WTC11 (cell line): ENCODE measurements at regions not wholly inside any gene's neighbourhood (a gene's known extent, or its start where the extent isn't known, plus 50 kb on each side); places are given as distances from the start of the nearest gene placed in this dataset.

Experiments used
- ATAC-seq: fragments of 200-7000 bp; cut with Tn5 transposase; 2 replicates; pipeline ENCODE4 v1.10.0; 2021; ENCODE audit warnings: mild to moderate bottlenecking, moderate library complexity
- CTCF ChIA-PET: fragments of 300-600 bp; sonication (Branson Sonifier 250); formaldehyde crosslinking; loops from one replicate; lab custom pipeline; 2021; ENCODE audit warnings: antibody characterized with exemption; lab: Charles Lee
- POLR2A ChIA-PET: fragments of 350-600 bp; sonication (Branson Sonifier 250); formaldehyde crosslinking; loops from one replicate; lab custom pipeline; 2021; ENCODE audit warnings: antibody characterized with exemption; lab: Charles Lee
- DNase-seq: peaks from one replicate; pipeline ENCODE4 v3.0.0; 2021; ENCODE audit warnings: low spot score
- H3K27ac Mint-ChIP-seq: 2 replicates; pipeline ENCODE4 v1.8.0; 2021; ENCODE audit warnings: mixed read lengths
- H3K27me3 Mint-ChIP-seq: 2 replicates; pipeline ENCODE4 v1.8.0; 2021; ENCODE audit warnings: low read depth, mild to moderate bottlenecking, moderate library complexity, mixed read lengths
- H3K36me3 Mint-ChIP-seq: 2 replicates; pipeline ENCODE4 v1.8.0; 2021; ENCODE audit warnings: mixed read lengths
- H3K4me1 Mint-ChIP-seq: 2 replicates; pipeline ENCODE4 v1.8.0; 2022; ENCODE audit warnings: mixed read lengths
- H3K4me3 Mint-ChIP-seq: 2 replicates; pipeline ENCODE4 v1.8.0; 2021; ENCODE audit warnings: mild to moderate bottlenecking, moderate library complexity, mixed read lengths
- H3K9me3 Mint-ChIP-seq: 2 replicates; pipeline ENCODE4 v1.8.0; 2021; ENCODE audit warnings: mixed read lengths
- ATF1 ChIP-seq: sonication (generic); formaldehyde crosslinking; IDR thresholded peaks from 2 replicates; pipeline ENCODE4 v1.8.1; 2023; ENCODE audit warnings: mild to moderate bottlenecking, moderate library complexity, missing genetic modification reagents
- E2F5 ChIP-seq: sonication (generic); formaldehyde crosslinking; IDR thresholded peaks from 2 replicates; pipeline ENCODE4 v1.8.1; 2022; ENCODE audit warnings: mild to moderate bottlenecking, moderate library complexity, missing genetic modification reagents
- ESRRA ChIP-seq: sonication (generic); formaldehyde crosslinking; IDR thresholded peaks from 2 replicates; pipeline ENCODE4 v1.8.1; 2022; ENCODE audit warnings: mild to moderate bottlenecking, missing genetic modification reagents, borderline replicate concordance
- FOXK1 ChIP-seq: sonication (generic); formaldehyde crosslinking; IDR thresholded peaks from 2 replicates; pipeline ENCODE4 v1.8.0; 2022; ENCODE audit warnings: mild to moderate bottlenecking, moderate library complexity, missing genetic modification reagents
- HMGXB4 ChIP-seq: sonication (generic); formaldehyde crosslinking; IDR thresholded peaks from 2 replicates; pipeline ENCODE4 v1.8.1; 2023; ENCODE audit warnings: mild to moderate bottlenecking, moderate library complexity, missing genetic modification reagents
- KAT7 ChIP-seq: sonication (generic); formaldehyde crosslinking; IDR thresholded peaks from 2 replicates; pipeline ENCODE4 v1.8.1; 2023; ENCODE audit warnings: missing genetic modification reagents, mild to moderate bottlenecking, borderline replicate concordance
- MYBL2 ChIP-seq: sonication (generic); formaldehyde crosslinking; IDR thresholded peaks from 2 replicates; pipeline ENCODE4 v1.8.1; 2023; ENCODE audit warnings: mild to moderate bottlenecking, moderate library complexity, missing genetic modification reagents
- NR1H2 ChIP-seq: sonication (generic); formaldehyde crosslinking; IDR thresholded peaks from 2 replicates; pipeline ENCODE4 v1.9.0; 2021; ENCODE audit warnings: mild to moderate bottlenecking, moderate library complexity, missing genetic modification reagents
- NR3C1 ChIP-seq: sonication (generic); formaldehyde crosslinking; conservative IDR thresholded peaks from 2 replicates; pipeline ENCODE4 v1.8.1; 2023; ENCODE audit warnings: low read depth, mild to moderate bottlenecking, missing genetic modification reagents
- PREB ChIP-seq: sonication (generic); formaldehyde crosslinking; IDR thresholded peaks from 2 replicates; pipeline ENCODE4 v1.8.1; 2022; ENCODE audit warnings: mild to moderate bottlenecking, missing genetic modification reagents, moderate library complexity, borderline replicate concordance
- SMAD4 ChIP-seq: sonication (generic); formaldehyde crosslinking; IDR thresholded peaks from 2 replicates; pipeline ENCODE4 v1.8.0; 2022; ENCODE audit warnings: mild to moderate bottlenecking, missing genetic modification reagents
- SOX15 ChIP-seq: fragments of 250-450 bp; sonication (Bioruptor Pico); IDR thresholded peaks from 2 replicates; pipeline ENCODE4 v1.9.0; 2021; ENCODE audit warnings: mild to moderate bottlenecking
- USF2 ChIP-seq: sonication (generic); formaldehyde crosslinking; IDR thresholded peaks from 2 replicates; pipeline ENCODE4 v1.8.1; 2023; ENCODE audit warnings: mild to moderate bottlenecking, missing genetic modification reagents, moderate library complexity
- ZBTB21 ChIP-seq: sonication (generic); formaldehyde crosslinking; IDR thresholded peaks from 2 replicates; pipeline ENCODE4 v1.8.1; 2023; ENCODE audit warnings: mild to moderate bottlenecking, missing genetic modification reagents, borderline replicate concordance
- ZMAT4 ChIP-seq: fragments of 250-450 bp; sonication (Bioruptor Pico); IDR thresholded peaks from 2 replicates; pipeline ENCODE4 v1.9.0; 2021; ENCODE audit warnings: mild to moderate bottlenecking
- ZNF396 ChIP-seq: fragments of 250-450 bp; sonication (Bioruptor Pico); IDR thresholded peaks from 2 replicates; pipeline ENCODE4 v1.8.0; 2021; ENCODE audit warnings: mild to moderate bottlenecking, moderate library complexity, borderline replicate concordance
- ZNF416 ChIP-seq: fragments of 250-450 bp; sonication (Bioruptor Pico); IDR thresholded peaks from 2 replicates; pipeline ENCODE4 v1.9.0; 2021; ENCODE audit warnings: mild to moderate bottlenecking, inconsistent platforms
- ZNF671 ChIP-seq: fragments of 250-450 bp; sonication (Bioruptor Pico); IDR thresholded peaks from 2 replicates; pipeline ENCODE4 v1.8.0; 2021; ENCODE audit warnings: mild to moderate bottlenecking
- TF ChIP-seq, protein P1 (sequence below): sonication (generic); formaldehyde crosslinking; IDR thresholded peaks from 2 replicates; pipeline ENCODE4 v1.8.1; 2023; ENCODE audit warnings: mild to moderate bottlenecking, missing genetic modification reagents
- TF ChIP-seq, protein P2 (sequence below): fragments of 250-450 bp; sonication (Bioruptor Pico); IDR thresholded peaks from 2 replicates; pipeline ENCODE4 v1.8.0; 2021; ENCODE audit warnings: mild to moderate bottlenecking

- H3K4me3 Mint-ChIP-seq, result no peak overlapping the region
- H3K27me3 Mint-ChIP-seq, result peaks cover 97% of the 10 kb centered on the region
- peaks cover 20% of the 10 kb centered on the region for H3K4me1 Mint-ChIP-seq
- TF ChIP-seq PREB (no peak), ZMAT4 (CRISPR knock-in tag) (no peak), ZNF671 (no peak), NR1H2 (CRISPR knock-in tag) (no peak), MYBL2 (CRISPR knock-in tag) (no peak), ZBTB21 (CRISPR knock-in tag) (no peak), ATF1 (CRISPR knock-in tag) (no peak), SOX15 (CRISPR knock-in tag) (no peak), HMGXB4 (CRISPR knock-in tag) (no peak), NR3C1 (CRISPR knock-in tag) (no peak), ZNF396 (CRISPR knock-in tag) (no peak), KAT7 (no peak), ZNF416 (CRISPR knock-in tag) (no peak), USF2 (CRISPR knock-in tag) (no peak), SMAD4 (CRISPR knock-in tag) (no peak), FOXK1 (no peak), E2F5 (CRISPR knock-in tag) (no peak), ESRRA (CRISPR knock-in tag) (no peak)
- TF ChIP-seq, protein P1, sequence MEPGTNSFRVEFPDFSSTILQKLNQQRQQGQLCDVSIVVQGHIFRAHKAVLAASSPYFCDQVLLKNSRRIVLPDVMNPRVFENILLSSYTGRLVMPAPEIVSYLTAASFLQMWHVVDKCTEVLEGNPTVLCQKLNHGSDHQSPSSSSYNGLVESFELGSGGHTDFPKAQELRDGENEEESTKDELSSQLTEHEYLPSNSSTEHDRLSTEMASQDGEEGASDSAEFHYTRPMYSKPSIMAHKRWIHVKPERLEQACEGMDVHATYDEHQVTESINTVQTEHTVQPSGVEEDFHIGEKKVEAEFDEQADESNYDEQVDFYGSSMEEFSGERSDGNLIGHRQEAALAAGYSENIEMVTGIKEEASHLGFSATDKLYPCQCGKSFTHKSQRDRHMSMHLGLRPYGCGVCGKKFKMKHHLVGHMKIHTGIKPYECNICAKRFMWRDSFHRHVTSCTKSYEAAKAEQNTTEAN (CRISPR knock-in tag), result no peak
- TF ChIP-seq, protein P2, sequence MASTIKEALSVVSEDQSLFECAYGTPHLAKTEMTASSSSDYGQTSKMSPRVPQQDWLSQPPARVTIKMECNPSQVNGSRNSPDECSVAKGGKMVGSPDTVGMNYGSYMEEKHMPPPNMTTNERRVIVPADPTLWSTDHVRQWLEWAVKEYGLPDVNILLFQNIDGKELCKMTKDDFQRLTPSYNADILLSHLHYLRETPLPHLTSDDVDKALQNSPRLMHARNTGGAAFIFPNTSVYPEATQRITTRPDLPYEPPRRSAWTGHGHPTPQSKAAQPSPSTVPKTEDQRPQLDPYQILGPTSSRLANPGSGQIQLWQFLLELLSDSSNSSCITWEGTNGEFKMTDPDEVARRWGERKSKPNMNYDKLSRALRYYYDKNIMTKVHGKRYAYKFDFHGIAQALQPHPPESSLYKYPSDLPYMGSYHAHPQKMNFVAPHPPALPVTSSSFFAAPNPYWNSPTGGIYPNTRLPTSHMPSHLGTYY (CRISPR knock-in tag), result no peak
- H3K9me3 Mint-ChIP-seq, result peaks cover 5% of the 10 kb centered on the region
- no peak for DNase-seq
- ATAC-seq, result no peak
- H3K36me3 Mint-ChIP-seq, result no peaks in the 10 kb centered on the region
- H3K27ac Mint-ChIP-seq, result no peak overlapping the region
- CTCF ChIA-PET, result interaction anchor here (1.7 to 4.1 kb wide), 2 partner anchors 14 to 265 kb away, joined by 5 to 16 read pairs; no protein-coding TSS in a partner anchor
- POLR2A ChIA-PET, result no interaction called here
Measured at GRCh38 chr7:31457551-31457950, 56.3 kb upstream of the ITPRID1 start.
